ENCODE measurements at regions not wholly inside any gene's neighbourhood (a gene's known extent, or its start where the extent isn't known, plus 50 kb on each side); places are given as distances from the start of the nearest gene placed in this dataset.

GRCh38 chr2:2671826-2672225, 340.8 kb upstream of the MYT1L start:
- no peak for TF ChIP-seq CTCF (IDR thresholded peaks at IDR 0.05)
- TF ChIP-seq EZH2 (IDR thresholded peaks at IDR 0.05; ENCODE audit: borderline replicate concordance, insufficient read depth, low read depth, low read length, poor library complexity, severe bottlenecking) = no peak
